ENCODE measurements at regions not wholly inside any gene's neighbourhood (a gene's known extent, or its start where the extent isn't known, plus 50 kb on each side); places are given as distances from the start of the nearest gene placed in this dataset.

- Mint-ChIP-seq H3K9me3 (no peaks in the 10 kb centered on the region), H3K27me3 (ENCODE audit: low read depth in 3 of 3) (peaks cover 0 to 2% (median 1%) of the 10 kb centered on the region in 3 donors), H3K27ac (no peak overlapping the region), H3K4me1 (peaks cover 2% of the 10 kb centered on the region), H3K4me3 (no peak overlapping the region), H3K36me3 (no peaks in the 10 kb centered on the region)
- no peak for DNase-seq
- no peaks in the 10 kb centered on the region for H4K20me1 ChIP-seq (ENCODE audit: insufficient read depth, low read length)
- no peak overlapping the region for H3K9ac ChIP-seq (ENCODE audit: insufficient read depth, low read length, poor library complexity, severe bottlenecking)
- no peak overlapping the region for H2AFZ ChIP-seq (ENCODE audit: insufficient read depth, low read depth, low read length, poor library complexity, severe bottlenecking)
- no peaks in the 10 kb centered on the region for H3K4me1 ChIP-seq (ENCODE audit: control insufficient read depth in 1 of 2, insufficient read depth in 2 of 2, low read length in 2 of 2)
- no peak for TF ChIP-seq CTCF (IDR thresholded peaks at IDR 0.05)
- no peak overlapping the region for H3K4me2 ChIP-seq (replicated peaks; ENCODE audit: extremely low read depth, low read length, poor library complexity, severe bottlenecking)
- no peaks in the 10 kb centered on the region for H3K9me3 ChIP-seq (replicated peaks in 1 of 2; ENCODE audit: control insufficient read depth in 1 of 2, insufficient read depth in 1 of 2, low read length in 2 of 2)
- H3K79me2 ChIP-seq (ENCODE audit: insufficient read depth, low read length) = no peaks in the 10 kb centered on the region
- H3K27ac ChIP-seq (ENCODE audit: low read depth in 1 of 2, low read length in 2 of 2) = no peak overlapping the region
- intact Hi-C loops (cut with micrococcal nuclease) = no loop called here
- WGBS (ENCODE audit: insufficient coverage) = 83% methylated on average over 1 of the region's 2 CpGs
- H3K27me3 ChIP-seq (ENCODE audit: control insufficient read depth in 2 of 2, insufficient read depth in 2 of 2, low read length in 2 of 2) = no peaks in the 10 kb centered on the region
- no peak overlapping the region for H3K4me3 ChIP-seq (replicated peaks in 1 of 3; ENCODE audit: low read depth in 2 of 3, low read length in 3 of 3)
- no peaks in the 10 kb centered on the region for H3K36me3 ChIP-seq (replicated peaks in 1 of 2; ENCODE audit: control insufficient read depth in 1 of 2, insufficient read depth in 2 of 2, low read length in 2 of 2)
These were observed 79.3 kb upstream of the LIMCH1 start for GRCh38 chr4:41458689-41459088.

- no peaks in the 10 kb centered on the region for H3K36me3 Mint-ChIP-seq
- H3K36me3 ChIP-seq (replicated peaks in 1 of 2; ENCODE audit: control insufficient read depth in 1 of 2, insufficient read depth in 2 of 2, low read length in 2 of 2) = no peaks in the 10 kb centered on the region
- H3K27ac ChIP-seq (ENCODE audit: low read depth in 1 of 2, low read length in 2 of 2) = no peak overlapping the region
- no peaks in the 10 kb centered on the region for H3K79me2 ChIP-seq (ENCODE audit: insufficient read depth, low read length)
- H3K9me3 ChIP-seq (replicated peaks in 1 of 2; ENCODE audit: control insufficient read depth in 1 of 2, insufficient read depth in 1 of 2, low read length in 2 of 2) = no peaks in the 10 kb centered on the region
- TF ChIP-seq CTCF (IDR thresholded peaks at IDR 0.05) = no peak
- peaks cover 2% of the 10 kb centered on the region for H3K4me1 Mint-ChIP-seq
- no peak overlapping the region for H3K27ac Mint-ChIP-seq
- H3K4me3 Mint-ChIP-seq = no peak overlapping the region
- no peaks in the 10 kb centered on the region for H3K27me3 ChIP-seq (ENCODE audit: control insufficient read depth in 2 of 2, insufficient read depth in 2 of 2, low read length in 2 of 2)
- peaks cover 3 to 4% (median 3%) of the 10 kb centered on the region in 3 donors for H3K27me3 Mint-ChIP-seq (ENCODE audit: low read depth in 3 of 3)
- DNase-seq = no peak
- 86% methylated on average over 2 of the region's 5 CpGs for WGBS (ENCODE audit: insufficient coverage)
- H3K4me3 ChIP-seq (replicated peaks in 1 of 3; ENCODE audit: low read depth in 2 of 3, low read length in 3 of 3) = no peak overlapping the region
- no peaks in the 10 kb centered on the region for H3K4me1 ChIP-seq (ENCODE audit: control insufficient read depth in 1 of 2, insufficient read depth in 2 of 2, low read length in 2 of 2)
- no peak overlapping the region for H3K9ac ChIP-seq (ENCODE audit: insufficient read depth, low read length, poor library complexity, severe bottlenecking)
- no peak overlapping the region for H3K4me2 ChIP-seq (replicated peaks; ENCODE audit: extremely low read depth, low read length, poor library complexity, severe bottlenecking)
- H4K20me1 ChIP-seq (ENCODE audit: insufficient read depth, low read length) = no peaks in the 10 kb centered on the region
- H2AFZ ChIP-seq (ENCODE audit: insufficient read depth, low read depth, low read length, poor library complexity, severe bottlenecking) = no peak overlapping the region
- H3K9me3 Mint-ChIP-seq = no peaks in the 10 kb centered on the region
- intact Hi-C loops (cut with micrococcal nuclease) = no loop called here
These were observed 77.3 kb upstream of the LIMCH1 start for GRCh38 chr4:41460641-41461040.
